ENCODE measurements at regions not wholly inside any gene's neighbourhood (a gene's known extent, or its start where the extent isn't known, plus 50 kb on each side); places are given as distances from the start of the nearest gene placed in this dataset.

DNA sequence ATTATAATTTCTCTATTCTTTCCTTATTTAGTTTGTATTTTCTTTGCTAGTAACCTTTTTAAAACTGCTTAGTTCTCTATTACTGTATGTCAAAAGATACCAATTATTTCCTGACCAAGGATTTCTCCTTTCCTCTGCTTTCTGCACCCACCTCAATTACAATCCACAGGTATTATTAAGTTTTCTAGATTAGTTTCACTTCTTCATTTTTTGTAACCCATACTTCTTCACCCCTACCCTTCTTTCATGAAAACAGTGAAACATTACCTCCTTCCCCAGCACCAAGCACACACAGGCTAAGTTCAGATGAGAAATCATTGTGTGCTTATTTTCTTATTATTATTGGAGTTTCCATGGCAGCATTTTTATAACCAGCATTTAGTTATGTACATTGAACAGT is 318.5 kb upstream of the MDGA2 start:
- no peak for DNase-seq (ENCODE audit: low spot score)
- Histone ChIP-seq H3K4me3 (ENCODE audit: severe bottlenecking) (no peak overlapping the region), H3K9me3 (ENCODE audit: severe bottlenecking) (no peaks in the 10 kb centered on the region), H3K4me1 (ENCODE audit: insufficient read depth, poor library complexity, severe bottlenecking) (no peaks in the 10 kb centered on the region), H3K36me3 (ENCODE audit: low read depth) (no peaks in the 10 kb centered on the region), H3K27me3 (ENCODE audit: insufficient read depth, poor library complexity, severe bottlenecking) (peaks cover 30% of the 10 kb centered on the region), H3K27ac (ENCODE audit: poor library complexity, severe bottlenecking) (no peak overlapping the region)
- no peak for ATAC-seq (ENCODE audit: low read depth)
- TF ChIP-seq, protein P1, sequence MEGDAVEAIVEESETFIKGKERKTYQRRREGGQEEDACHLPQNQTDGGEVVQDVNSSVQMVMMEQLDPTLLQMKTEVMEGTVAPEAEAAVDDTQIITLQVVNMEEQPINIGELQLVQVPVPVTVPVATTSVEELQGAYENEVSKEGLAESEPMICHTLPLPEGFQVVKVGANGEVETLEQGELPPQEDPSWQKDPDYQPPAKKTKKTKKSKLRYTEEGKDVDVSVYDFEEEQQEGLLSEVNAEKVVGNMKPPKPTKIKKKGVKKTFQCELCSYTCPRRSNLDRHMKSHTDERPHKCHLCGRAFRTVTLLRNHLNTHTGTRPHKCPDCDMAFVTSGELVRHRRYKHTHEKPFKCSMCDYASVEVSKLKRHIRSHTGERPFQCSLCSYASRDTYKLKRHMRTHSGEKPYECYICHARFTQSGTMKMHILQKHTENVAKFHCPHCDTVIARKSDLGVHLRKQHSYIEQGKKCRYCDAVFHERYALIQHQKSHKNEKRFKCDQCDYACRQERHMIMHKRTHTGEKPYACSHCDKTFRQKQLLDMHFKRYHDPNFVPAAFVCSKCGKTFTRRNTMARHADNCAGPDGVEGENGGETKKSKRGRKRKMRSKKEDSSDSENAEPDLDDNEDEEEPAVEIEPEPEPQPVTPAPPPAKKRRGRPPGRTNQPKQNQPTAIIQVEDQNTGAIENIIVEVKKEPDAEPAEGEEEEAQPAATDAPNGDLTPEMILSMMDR (IDR thresholded peaks at IDR 0.05; ENCODE audit: poor library complexity, severe bottlenecking), result no peak

DNA sequence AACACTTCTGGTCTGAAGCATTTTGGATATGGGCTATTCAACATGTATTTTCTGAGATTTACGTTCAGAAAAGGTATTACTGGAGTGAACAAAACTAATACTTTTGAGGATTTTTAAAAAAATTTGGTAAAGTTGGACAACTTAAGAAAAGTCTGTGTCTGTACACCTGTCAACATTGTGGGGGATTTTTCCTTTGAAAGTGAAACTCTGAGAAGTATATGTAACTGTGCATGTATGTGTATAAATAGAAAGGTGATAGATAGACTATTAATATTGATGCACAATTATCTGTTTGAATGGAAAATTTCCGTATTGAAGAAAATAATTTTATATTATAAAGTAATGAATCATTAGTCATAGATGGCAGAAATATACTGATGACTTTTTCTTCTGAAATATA is 312.8 kb upstream of the MDGA2 start:
- DNase-seq (ENCODE audit: low spot score), result no peak
- Histone ChIP-seq H3K4me3 (ENCODE audit: severe bottlenecking) (no peak overlapping the region), H3K27ac (ENCODE audit: poor library complexity, severe bottlenecking) (no peak overlapping the region), H3K27me3 (ENCODE audit: insufficient read depth, poor library complexity, severe bottlenecking) (peaks cover 11% of the 10 kb centered on the region), H3K36me3 (ENCODE audit: low read depth) (no peaks in the 10 kb centered on the region), H3K9me3 (ENCODE audit: severe bottlenecking) (peaks cover 4% of the 10 kb centered on the region), H3K4me1 (ENCODE audit: insufficient read depth, poor library complexity, severe bottlenecking) (peaks cover 2% of the 10 kb centered on the region)
- TF ChIP-seq, protein P1 (IDR thresholded peaks at IDR 0.05; ENCODE audit: poor library complexity, severe bottlenecking), result no peak
- ATAC-seq (ENCODE audit: low read depth), result no peak

DNA sequence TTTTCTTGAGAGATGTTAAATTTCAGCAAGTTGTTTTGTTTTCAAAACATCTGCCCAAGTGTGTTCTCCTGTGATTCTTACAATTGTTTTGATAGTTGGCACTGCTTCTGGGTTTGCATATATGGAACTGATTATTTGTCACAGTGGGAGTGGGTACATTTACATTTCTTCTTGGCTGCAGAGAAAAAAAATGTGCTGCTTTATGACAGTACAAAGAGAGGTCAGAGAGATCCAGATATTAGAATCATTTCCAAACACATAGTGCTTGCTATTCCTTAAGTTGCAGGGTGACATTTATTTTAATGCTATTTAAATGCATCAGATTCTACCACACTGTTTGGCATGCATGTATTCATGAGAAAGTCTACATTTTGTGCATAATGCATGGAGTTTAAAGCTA is 303.5 kb upstream of the MDGA2 start:
- TF ChIP-seq, protein P1 (IDR thresholded peaks at IDR 0.05; ENCODE audit: poor library complexity, severe bottlenecking), result no peak
- Histone ChIP-seq H3K27ac (ENCODE audit: poor library complexity, severe bottlenecking) (no peak overlapping the region), H3K4me3 (ENCODE audit: severe bottlenecking) (no peak overlapping the region), H3K27me3 (ENCODE audit: insufficient read depth, poor library complexity, severe bottlenecking) (peaks cover 13% of the 10 kb centered on the region), H3K4me1 (ENCODE audit: insufficient read depth, poor library complexity, severe bottlenecking) (peaks cover 2% of the 10 kb centered on the region), H3K9me3 (ENCODE audit: severe bottlenecking) (no peaks in the 10 kb centered on the region), H3K36me3 (ENCODE audit: low read depth) (no peaks in the 10 kb centered on the region)
- ATAC-seq (ENCODE audit: low read depth), result no peak
- DNase-seq (ENCODE audit: low spot score), result no peak

DNA sequence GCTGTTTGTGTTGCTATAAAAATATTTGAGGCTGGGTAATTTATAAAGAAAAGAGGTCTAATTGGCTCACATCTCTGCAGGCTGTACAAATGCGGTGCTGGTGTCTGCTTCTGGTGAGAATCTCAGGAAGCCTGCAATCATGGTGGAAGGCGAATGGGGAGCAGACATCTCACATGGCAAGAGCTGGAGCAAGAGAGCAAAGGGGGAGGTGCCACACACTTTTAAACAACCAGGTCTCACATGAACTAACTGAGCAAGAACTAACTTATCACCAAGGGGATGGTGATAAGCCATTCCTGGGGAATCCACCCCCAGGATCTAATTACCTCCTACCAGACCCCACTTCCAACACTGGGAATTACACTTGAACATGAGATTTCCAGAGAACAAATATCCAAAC is 300.7 kb upstream of the MDGA2 start:
- no peaks in the 10 kb centered on the region for H3K9me3 ChIP-seq (ENCODE audit: severe bottlenecking)
- no peak overlapping the region for H3K27ac ChIP-seq (ENCODE audit: poor library complexity, severe bottlenecking)
- H3K36me3 ChIP-seq (ENCODE audit: low read depth), result no peaks in the 10 kb centered on the region
- TF ChIP-seq, protein P1 (IDR thresholded peaks at IDR 0.05; ENCODE audit: poor library complexity, severe bottlenecking), result no peak
- ATAC-seq (ENCODE audit: low read depth) (no peak), DNase-seq (ENCODE audit: low spot score) (no peak)
- no peak overlapping the region for H3K4me3 ChIP-seq (ENCODE audit: severe bottlenecking)
- no peaks in the 10 kb centered on the region for H3K4me1 ChIP-seq (ENCODE audit: insufficient read depth, poor library complexity, severe bottlenecking)
- peaks cover 5% of the 10 kb centered on the region for H3K27me3 ChIP-seq (ENCODE audit: insufficient read depth, poor library complexity, severe bottlenecking)

DNA sequence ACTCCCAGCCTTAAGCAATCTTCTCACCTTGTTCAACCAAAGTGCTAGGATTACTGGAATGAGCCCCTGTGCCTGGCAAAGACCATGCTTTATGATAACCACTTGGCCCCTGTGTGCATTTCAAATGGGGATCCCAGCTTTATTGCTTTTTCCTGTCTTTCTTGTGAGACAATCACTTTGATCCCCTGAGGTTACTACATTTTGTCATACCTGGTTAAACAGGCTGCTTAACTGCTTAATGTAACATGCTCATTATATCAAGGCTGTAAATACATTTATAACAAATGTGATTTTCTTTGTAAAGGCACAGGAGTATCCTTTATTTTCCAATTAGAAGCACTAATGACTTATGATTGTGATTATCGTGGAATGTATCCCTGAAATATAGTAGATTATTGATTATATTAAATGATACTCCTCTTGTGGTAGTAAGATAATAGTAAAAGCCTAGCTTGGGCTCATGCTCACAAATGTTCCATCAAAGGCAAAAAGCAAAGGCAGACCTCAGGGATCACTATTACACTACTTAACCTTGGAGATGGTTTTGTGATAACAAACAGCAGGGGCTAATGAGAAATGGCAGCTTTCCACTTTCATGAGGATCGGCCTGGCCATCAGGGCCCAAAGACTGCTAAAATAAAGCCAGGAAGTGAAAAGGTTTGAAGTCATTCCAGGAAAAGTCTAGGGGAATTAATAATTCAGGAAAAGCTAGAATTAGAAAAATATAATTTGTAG is 290.8 kb upstream of the MDGA2 start:
- no peak for DNase-seq (ENCODE audit: low spot score)
- TF ChIP-seq, protein P1 (IDR thresholded peaks at IDR 0.05; ENCODE audit: poor library complexity, severe bottlenecking), result no peak

More for the DNA sequence above, 290.8 kb upstream of the MDGA2 start:
- no peaks in the 10 kb centered on the region for H3K4me1 ChIP-seq (ENCODE audit: insufficient read depth, poor library complexity, severe bottlenecking)
- no peaks in the 10 kb centered on the region for H3K36me3 ChIP-seq (ENCODE audit: low read depth)
- peaks cover 21% of the 10 kb centered on the region for H3K27me3 ChIP-seq (ENCODE audit: insufficient read depth, poor library complexity, severe bottlenecking)
- ATAC-seq (ENCODE audit: low read depth), result no peak
- H3K27ac ChIP-seq (ENCODE audit: poor library complexity, severe bottlenecking), result no peak overlapping the region
- H3K4me3 ChIP-seq (ENCODE audit: severe bottlenecking), result no peak overlapping the region
- H3K9me3 ChIP-seq (ENCODE audit: severe bottlenecking), result no peaks in the 10 kb centered on the region

Measured in RWPE2 (cell line).